Upper lobe of left lung (tissue), 4 donors: ENCODE measurements at regions not wholly inside any gene's neighbourhood (a gene's known extent, or its start where the extent isn't known, plus 50 kb on each side); places are given as distances from the start of the nearest gene placed in this dataset.

Experiments used
- POLR2A ChIP-seq, 4 donors: fragments of 450-650 bp; IDR thresholded peaks; one replicate each; pipeline ENCODE4 v1.5.1; 2016 to 2017; ENCODE audit warnings: antibody characterized with exemption in 4 of 4, mild to moderate bottlenecking in 2 of 4
- TF ChIP-seq, protein P1 (sequence below), 6 experiments: fragments of 450-650 bp in 4 of 6; fragments of 200-600 bp in 2 of 6; sonication (generic) in 2 of 6; IDR thresholded peaks; one replicate each; pipeline ENCODE4 v1.5.1; 2016 to 2019; ENCODE audit warnings: antibody characterized with exemption in 6 of 6

DNA sequence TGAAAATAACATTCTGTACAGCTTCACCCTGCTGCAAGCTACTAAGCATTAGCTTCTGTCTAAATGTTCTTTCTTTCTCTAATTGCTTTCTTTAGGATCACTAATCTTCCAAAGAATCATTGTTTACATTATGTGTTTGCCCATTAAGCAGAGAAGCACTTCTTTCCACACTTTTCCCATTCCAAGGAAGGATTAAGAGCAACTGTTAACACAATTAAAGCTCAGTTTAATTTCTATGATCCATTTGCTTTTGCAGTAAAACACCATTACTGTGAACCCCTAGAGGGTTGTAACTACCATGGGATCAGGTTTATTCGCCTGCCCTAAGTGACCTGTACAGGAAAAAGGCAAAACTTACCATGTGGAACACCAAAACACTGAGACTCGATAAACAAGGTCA lies 125.8 kb upstream of the ZNF385D start:
- TF ChIP-seq, protein P1, sequence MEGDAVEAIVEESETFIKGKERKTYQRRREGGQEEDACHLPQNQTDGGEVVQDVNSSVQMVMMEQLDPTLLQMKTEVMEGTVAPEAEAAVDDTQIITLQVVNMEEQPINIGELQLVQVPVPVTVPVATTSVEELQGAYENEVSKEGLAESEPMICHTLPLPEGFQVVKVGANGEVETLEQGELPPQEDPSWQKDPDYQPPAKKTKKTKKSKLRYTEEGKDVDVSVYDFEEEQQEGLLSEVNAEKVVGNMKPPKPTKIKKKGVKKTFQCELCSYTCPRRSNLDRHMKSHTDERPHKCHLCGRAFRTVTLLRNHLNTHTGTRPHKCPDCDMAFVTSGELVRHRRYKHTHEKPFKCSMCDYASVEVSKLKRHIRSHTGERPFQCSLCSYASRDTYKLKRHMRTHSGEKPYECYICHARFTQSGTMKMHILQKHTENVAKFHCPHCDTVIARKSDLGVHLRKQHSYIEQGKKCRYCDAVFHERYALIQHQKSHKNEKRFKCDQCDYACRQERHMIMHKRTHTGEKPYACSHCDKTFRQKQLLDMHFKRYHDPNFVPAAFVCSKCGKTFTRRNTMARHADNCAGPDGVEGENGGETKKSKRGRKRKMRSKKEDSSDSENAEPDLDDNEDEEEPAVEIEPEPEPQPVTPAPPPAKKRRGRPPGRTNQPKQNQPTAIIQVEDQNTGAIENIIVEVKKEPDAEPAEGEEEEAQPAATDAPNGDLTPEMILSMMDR (IDR thresholded peaks at IDR 0.05) = no peak
- no peak for TF ChIP-seq POLR2A (IDR thresholded peaks at IDR 0.05)
